ENCODE measurements at regions not wholly inside any gene's neighbourhood (a gene's known extent, or its start where the extent isn't known, plus 50 kb on each side); places are given as distances from the start of the nearest gene placed in this dataset.

GRCh38 chr1:199243423-199244061 is 604.7 kb downstream of the PTPRC start (continued):
- TF ChIP-seq PAX5 (IDR thresholded peaks at IDR 0.05; ENCODE audit: borderline replicate concordance, low read depth, low read length), result 0 out of 2 replicates have a peak, but pooled peaks have one; percentile 13
- TF ChIP-seq DPF2 (IDR thresholded peaks at IDR 0.05), result 0 out of 2 replicates have a peak, but pooled peaks have one; percentile 38
- peak; percentile 72; the same call in 1 of the 2 replicates for TF ChIP-seq ZNF592 (IDR thresholded peaks at IDR 0.05)
- TF ChIP-seq SUZ12 (IDR thresholded peaks at IDR 0.05; ENCODE audit: unreplicated experiment), result no peak
- peak; percentile 63 for TF ChIP-seq IKZF1 (conservative IDR thresholded peaks at IDR 0.05)
- no peak for TF ChIP-seq NFYB (IDR thresholded peaks at IDR 0.05; ENCODE audit: insufficient read depth, low read depth, low read length)
- no peak for TF ChIP-seq RB1 (IDR thresholded peaks at IDR 0.05; ENCODE audit: borderline replicate concordance)
- peak; percentile 66; the same call in 1 of the 2 replicates for TF ChIP-seq ZNF687 (IDR thresholded peaks at IDR 0.05)
- no peak for TF ChIP-seq LARP7 (IDR thresholded peaks at IDR 0.05)
- TF ChIP-seq ZBED1 (IDR thresholded peaks at IDR 0.05; ENCODE audit: borderline replicate concordance), result no peak
- TF ChIP-seq JUND (IDR thresholded peaks at IDR 0.05; ENCODE audit: low read depth, low read length), result no peak
- peak; percentile 96 for TF ChIP-seq RAD21 (IDR thresholded peaks at IDR 0.05; ENCODE audit: insufficient read depth, low read depth, low read length)
- TF ChIP-seq NR2C1 (IDR thresholded peaks at IDR 0.05), result no peak
- TF ChIP-seq TCF12 (IDR thresholded peaks at IDR 0.05; ENCODE audit: low read depth, low read length), result peak; percentile 59; the same call in 1 of the 2 replicates
- peak in 1 of 2 experiments; percentile 26; a peak in 1 of 4 replicates for TF ChIP-seq IKZF2 (IDR thresholded peaks at IDR 0.05)
- TF ChIP-seq NFXL1 (IDR thresholded peaks at IDR 0.05; ENCODE audit: borderline replicate concordance), result no peak
- no peak for TF ChIP-seq NR2C2 (IDR thresholded peaks at IDR 0.05; ENCODE audit: borderline replicate concordance, control insufficient read depth, insufficient read length, low read depth)
- peak in 1 of 2 experiments; percentile 30; a peak in 1 of 4 replicates for TF ChIP-seq BHLHE40 (IDR thresholded peaks at IDR 0.05; ENCODE audit: borderline replicate concordance in 1 of 2, low read depth in 2 of 2, low read length in 1 of 2)
- peak; percentile 32; the same call in 1 of the 2 replicates for TF ChIP-seq HCFC1 (IDR thresholded peaks at IDR 0.05; ENCODE audit: low read length)
- no peak for TF ChIP-seq ZNF384 (IDR thresholded peaks at IDR 0.05; ENCODE audit: borderline replicate concordance, low read depth, low read length)
- 0 out of 2 replicates have a peak, but pooled peaks have one; percentile 57 for TF ChIP-seq EED (IDR thresholded peaks at IDR 0.05; ENCODE audit: low read depth)
- no peak for TF ChIP-seq NFYA (IDR thresholded peaks at IDR 0.05; ENCODE audit: borderline replicate concordance, low read depth, low read length)
- peak; percentile 99 for TF ChIP-seq SMC3 (IDR thresholded peaks at IDR 0.05; ENCODE audit: borderline replicate concordance, low read length)
